GM18519 (cell line): ENCODE measurements at regions not wholly inside any gene's neighbourhood (a gene's known extent, or its start where the extent isn't known, plus 50 kb on each side); places are given as distances from the start of the nearest gene placed in this dataset.
A peak's percentile ranks its signal among the peaks of the same experiment; 100 is the strongest.

Source experiments
- ATAC-seq: cut with Tn5 transposase; IDR thresholded peaks from one replicate; pipeline ENCODE4 v1.9.1; 2021; ENCODE audit warnings: mild to moderate bottlenecking, moderate library complexity; ENCODE audit not compliant: unreplicated experiment, low FRiP score

- ATAC-seq, result no peak
These were observed 263.4 kb upstream of the PLEKHG7 start for GRCh38 chr12:92439420-92439805.

DNA sequence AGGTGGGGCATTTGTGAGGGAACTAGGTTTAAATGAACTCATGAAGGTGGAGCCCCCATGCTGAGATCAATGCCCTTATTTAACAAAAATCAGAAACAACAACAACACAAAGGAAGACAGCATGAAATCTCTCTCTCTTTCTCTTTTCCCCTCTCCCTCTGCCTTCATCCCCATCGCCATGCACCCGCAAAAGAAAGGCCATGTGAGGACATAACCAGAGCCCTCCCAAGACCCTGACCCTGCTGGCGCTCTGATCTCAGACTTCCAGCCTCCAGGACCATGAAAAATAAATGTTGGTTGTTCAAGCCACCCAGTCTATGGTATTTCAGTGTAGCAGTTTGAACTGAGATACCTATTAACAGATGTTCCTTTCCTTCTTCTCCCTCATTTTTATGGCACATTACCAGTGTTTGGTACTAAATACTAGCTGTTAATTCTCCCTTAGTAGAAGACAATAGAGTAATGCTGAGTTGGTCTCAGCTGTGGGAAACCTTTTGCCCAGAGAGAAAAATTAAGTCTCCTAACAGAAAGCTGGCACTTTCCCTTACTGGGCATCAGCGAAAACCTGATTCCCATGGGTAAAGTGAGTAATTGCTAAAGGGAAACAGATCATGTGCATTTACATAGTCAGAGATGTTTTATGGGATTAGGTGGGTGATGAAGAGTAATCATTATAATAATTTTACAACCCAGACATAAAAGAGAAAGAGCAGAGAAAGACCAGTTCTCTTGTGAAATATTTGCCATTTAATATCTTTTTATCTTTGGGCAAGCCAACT is 264.0 kb upstream of the PLEKHG7 start:
- ATAC-seq, result no peak

DNA sequence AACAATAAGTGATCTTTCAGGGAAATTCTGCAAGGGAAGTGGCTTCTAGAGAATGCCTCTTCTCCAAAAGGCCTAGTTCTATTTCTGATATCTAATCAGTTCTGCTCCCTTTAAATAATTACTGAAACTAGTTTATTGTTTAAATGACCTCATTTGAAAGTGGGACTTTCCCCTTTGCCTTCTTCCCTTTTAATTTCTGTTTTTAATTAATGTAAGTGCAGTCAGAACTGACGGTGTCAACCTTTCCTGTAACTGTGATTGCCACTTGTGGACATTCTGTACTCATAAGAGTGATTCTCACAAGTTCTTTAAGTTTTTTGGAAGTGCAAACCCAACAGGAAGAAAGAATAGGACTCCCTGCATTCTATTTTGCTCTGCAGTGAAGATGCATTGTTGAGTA is 265.3 kb upstream of the PLEKHG7 start:
- ATAC-seq, result no peak

GRCh38 chr12:92436856-92437255 is 265.9 kb upstream of the PLEKHG7 start:
- no peak for ATAC-seq

GRCh38 chr12:92434607-92435025 is 268.2 kb upstream of the PLEKHG7 start:
- ATAC-seq, result no peak

- ATAC-seq, result peak; percentile 50
These were observed 269.9 kb upstream of the PLEKHG7 start for GRCh38 chr12:92432724-92433441.

GRCh38 chr12:92431146-92431545 is 271.6 kb upstream of the PLEKHG7 start:
- peak; percentile 36 for ATAC-seq

- ATAC-seq, result no peak
These were observed 276.5 kb upstream of the PLEKHG7 start for GRCh38 chr12:92426332-92426731.

- ATAC-seq, result no peak
These were observed 277.6 kb upstream of the PLEKHG7 start for GRCh38 chr12:92425165-92425564.

DNA sequence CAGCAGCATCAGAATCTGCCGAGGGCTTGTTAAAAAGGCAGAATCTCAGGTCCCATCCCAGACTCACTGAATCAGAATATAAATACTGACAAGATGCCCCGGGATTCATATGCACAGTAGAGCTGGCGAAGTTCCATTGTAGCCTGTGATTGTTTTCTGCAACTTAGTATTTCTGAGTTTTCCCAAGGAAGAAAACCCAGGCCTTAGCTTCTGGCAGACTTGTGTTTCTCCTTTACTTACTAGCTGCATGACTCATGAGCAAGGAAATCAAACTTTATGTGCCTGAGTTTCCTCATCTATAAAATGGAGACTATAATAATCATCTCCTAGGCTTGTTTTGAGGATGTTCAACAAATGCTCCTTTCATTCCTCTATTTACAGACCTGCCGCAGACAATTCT is 278.5 kb upstream of the PLEKHG7 start:
- ATAC-seq, result no peak

GRCh38 chr12:92421701-92422100 is 276.1 kb upstream of the BTG1 start:
- no peak for ATAC-seq

DNA sequence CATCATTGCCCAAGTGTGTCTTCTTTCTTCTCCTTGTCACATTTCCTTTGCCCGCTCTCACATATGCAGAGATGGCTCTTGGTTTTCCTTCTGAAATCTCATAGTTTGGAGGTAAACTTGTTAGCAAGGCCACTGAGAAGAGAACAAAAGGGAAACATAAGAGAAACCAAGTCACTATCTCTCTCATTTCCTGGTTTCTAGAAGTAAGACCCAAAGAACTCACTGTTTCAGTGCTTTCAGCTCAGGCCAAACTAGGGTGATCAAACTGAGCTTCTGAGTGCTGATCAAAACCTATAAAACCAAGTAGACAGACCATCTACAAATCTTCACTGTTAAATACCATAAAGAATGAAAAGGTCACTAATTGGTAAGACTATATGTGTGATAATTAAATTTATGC is 275.4 kb upstream of the BTG1 start:
- ATAC-seq, result no peak

DNA sequence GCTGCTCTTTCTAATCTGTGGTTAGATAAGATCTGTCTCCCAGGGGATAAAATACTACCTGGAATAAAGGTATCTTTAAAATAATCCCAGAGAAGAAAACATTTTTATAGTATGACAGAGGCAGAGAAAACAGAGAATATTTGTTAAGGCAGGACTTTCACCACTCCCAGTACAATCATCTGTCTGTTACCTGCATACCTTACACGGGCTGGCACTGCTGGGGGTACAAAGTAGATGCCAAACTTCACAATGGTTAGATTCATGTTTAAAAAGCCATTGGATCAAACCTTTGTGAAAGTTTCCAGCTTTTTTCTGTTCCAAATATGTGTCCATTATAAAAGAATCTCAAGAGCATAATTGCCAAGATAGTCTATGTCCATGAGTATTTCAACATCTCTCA is 273.6 kb upstream of the BTG1 start:
- no peak for ATAC-seq

DNA sequence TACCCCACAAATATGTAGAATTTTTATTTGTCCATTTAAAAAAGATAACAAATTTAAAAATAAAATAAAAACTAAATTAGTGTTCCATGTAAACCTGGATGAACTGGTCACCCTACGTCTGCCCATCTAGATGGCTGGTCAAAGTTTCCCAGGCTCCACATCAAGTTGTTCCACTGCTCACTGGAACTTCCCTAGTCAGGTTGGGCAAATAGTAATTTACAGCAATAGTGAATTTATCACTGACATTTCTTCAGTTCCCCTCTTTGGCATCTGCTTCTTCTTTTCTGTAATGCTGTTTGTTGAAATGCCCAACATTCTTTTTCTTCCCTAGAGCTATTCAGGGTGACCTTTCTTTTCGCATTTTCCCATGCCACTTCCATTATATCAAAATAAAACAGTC is 272.7 kb upstream of the BTG1 start:
- ATAC-seq, result no peak

- no peak for ATAC-seq
These were observed 271.7 kb upstream of the BTG1 start for GRCh38 chr12:92417373-92417772.

DNA sequence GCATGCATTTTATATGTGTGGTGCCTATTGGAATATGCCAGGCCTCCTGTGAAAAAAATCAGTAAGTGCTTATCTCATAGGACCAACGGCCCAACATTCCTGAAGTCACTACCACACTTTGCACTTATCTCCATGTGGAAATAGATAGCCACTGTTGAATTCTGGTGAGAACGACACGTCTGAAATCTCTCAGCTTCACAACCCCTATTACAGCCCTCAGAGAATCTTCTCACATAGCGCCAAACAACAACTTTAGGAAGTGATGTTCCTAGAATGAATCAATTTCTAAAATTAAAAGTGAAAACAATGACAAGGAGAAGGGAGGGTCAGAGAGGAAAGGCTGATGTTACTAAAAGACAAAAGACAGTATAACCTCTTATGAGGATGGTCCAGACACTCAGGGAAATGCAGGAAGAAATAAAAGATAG is 270.8 kb upstream of the BTG1 start:
- no peak for ATAC-seq

GRCh38 chr12:92414170-92415070 is 268.8 kb upstream of the BTG1 start:
- no peak for ATAC-seq

- no peak for ATAC-seq
These were observed 267.6 kb upstream of the BTG1 start for GRCh38 chr12:92413286-92413685.

DNA sequence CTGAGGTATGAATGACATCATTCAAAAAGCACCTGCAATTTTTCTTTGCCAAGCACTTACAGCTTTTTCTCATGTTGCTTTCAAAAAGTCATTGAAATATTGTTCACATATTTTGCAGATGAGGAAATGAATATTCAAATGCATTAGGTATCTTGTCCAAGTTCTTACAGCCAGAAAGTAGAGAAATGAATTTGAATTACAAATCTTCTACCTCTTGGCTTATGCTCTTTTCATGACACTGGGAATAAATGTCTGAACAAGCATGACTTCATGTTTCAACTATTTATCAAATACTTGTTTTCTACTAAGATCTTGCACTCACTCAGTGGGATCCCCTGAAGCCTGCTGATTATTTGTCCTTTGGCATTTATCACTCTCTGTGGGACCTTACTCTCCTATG is 267.2 kb upstream of the BTG1 start:
- ATAC-seq, result no peak

DNA sequence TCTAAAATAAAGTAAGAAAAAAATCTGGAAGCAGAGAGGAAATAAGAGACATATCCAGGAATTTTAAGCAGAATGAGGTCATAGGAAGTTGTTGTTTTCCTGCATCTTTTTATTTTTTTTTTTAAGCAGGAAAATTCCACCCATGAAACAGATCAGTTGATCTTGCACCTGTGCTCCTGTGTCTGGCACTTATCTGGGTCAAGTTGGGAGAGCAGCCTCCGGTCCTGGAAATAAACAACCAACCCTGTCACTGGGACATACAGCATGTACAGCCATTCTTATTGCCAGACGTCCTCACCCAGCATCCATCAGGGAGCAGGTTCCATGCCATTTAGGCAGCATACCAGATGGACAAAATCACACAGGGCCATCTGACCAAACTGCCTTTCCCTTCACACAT is 266.0 kb upstream of the BTG1 start:
- no peak for ATAC-seq
